ENCODE measurements at regions not wholly inside any gene's neighbourhood (a gene's known extent, or its start where the extent isn't known, plus 50 kb on each side); places are given as distances from the start of the nearest gene placed in this dataset.
"Not testable (repeated sequence)": the region's sequence is repeated elsewhere in the genome, so short reads cannot be mapped to it uniquely, and the experiment has no call there.

GRCh38 chr3:177905173-177906125 lies 630.8 kb upstream of the KCNMB2 start:
- no peaks in the 10 kb centered on the region for H3K36me3 ChIP-seq
- peaks cover under 1 to 10% (median 8%) of the 10 kb centered on the region in 8 donors for H3K9me3 ChIP-seq
- H3K4me1 ChIP-seq, result no peaks in the 10 kb centered on the region
- TF ChIP-seq POLR2AphosphoS5 (IDR thresholded peaks at IDR 0.05), result no peak
- no peak for TF ChIP-seq CTCF (IDR thresholded peaks at IDR 0.05 in 8 of 11, conservative IDR thresholded peaks at IDR 0.05 in 3 of 11)
- TF ChIP-seq POLR2A (IDR thresholded peaks at IDR 0.05), result no peak
- no peak overlapping the region for H3K4me3 ChIP-seq
- 78 to 88% (median 84%) methylated on average over 4 of the region's 4 CpGs for WGBS, 5 donors
- no peak for DNase-seq
- peak overlapping the region in 4 of 8 donors; percentile 23 to 57 (median 41) for H3K27ac ChIP-seq
- intact Hi-C loops (cut with DNase I; ENCODE audit: low total_unique reads), result no loop called here
- no peaks in the 10 kb centered on the region for H3K27me3 ChIP-seq (replicated peaks in 1 of 7)

- Histone ChIP-seq H3K4me1 (no peaks in the 10 kb centered on the region), H3K4me3 (no peak overlapping the region), H3K27ac (peak overlapping the region in 4 of 8 donors; percentile 23 to 57 (median 41)), H3K27me3 (replicated peaks in 1 of 7) (no peaks in the 10 kb centered on the region), H3K9me3 (peaks cover 0 to 4% (median 2%) of the 10 kb centered on the region in 8 donors), H3K36me3 (no peaks in the 10 kb centered on the region)
- intact Hi-C loops (cut with DNase I; ENCODE audit: low total_unique reads), result no loop called here
- 60 to 79% (median 72%) methylated on average over 4 of the region's 4 CpGs for WGBS, 5 donors
- no peak for DNase-seq
- TF ChIP-seq CTCF (IDR thresholded peaks at IDR 0.05 in 8 of 11, conservative IDR thresholded peaks at IDR 0.05 in 3 of 11), result no peak
Measured at GRCh38 chr3:177906126-177906511, 630.1 kb upstream of the KCNMB2 start.

GRCh38 chr3:177906578-177907229 lies 629.5 kb upstream of the KCNMB2 start:
- WGBS, 5 donors, result 70 to 89% (median 83%) methylated on average over 5 of the region's 5 CpGs
- no peak for DNase-seq
- H3K4me1 ChIP-seq, result no peaks in the 10 kb centered on the region
- peak overlapping the region in 3 of 8 donors; percentile 40 to 57 (median 42) for H3K27ac ChIP-seq
- TF ChIP-seq POLR2A (IDR thresholded peaks at IDR 0.05) (no peak), POLR2AphosphoS5 (IDR thresholded peaks at IDR 0.05) (no peak), CTCF (IDR thresholded peaks at IDR 0.05 in 8 of 11, conservative IDR thresholded peaks at IDR 0.05 in 3 of 11) (no peak)
- H3K27me3 ChIP-seq (replicated peaks in 1 of 7), result no peaks in the 10 kb centered on the region
- H3K9me3 ChIP-seq, result no peaks in the 10 kb centered on the region
- H3K36me3 ChIP-seq, result no peaks in the 10 kb centered on the region
- no peak overlapping the region for H3K4me3 ChIP-seq
- intact Hi-C loops (cut with DNase I; ENCODE audit: low total_unique reads), result no loop called here

GRCh38 chr3:177909530-177909929 lies 626.7 kb upstream of the KCNMB2 start:
- 90 to 95% (median 95%) methylated on average over 6 of the region's 6 CpGs for WGBS, 5 donors
- H3K27ac ChIP-seq; intact Hi-C loops (cut with DNase I; ENCODE audit: low total_unique reads); DNase-seq; H3K27me3 ChIP-seq (replicated peaks in 1 of 7); H3K36me3 ChIP-seq; H3K4me3 ChIP-seq; H3K9me3 ChIP-seq; H3K4me1 ChIP-seq: not testable (repeated sequence)

Data from spleen (tissue), 11 donors.